Tibial nerve (tissue), 4 donors: ENCODE measurements at regions not wholly inside any gene's neighbourhood (a gene's known extent, or its start where the extent isn't known, plus 50 kb on each side); places are given as distances from the start of the nearest gene placed in this dataset.

Experiments
- DNase-seq, 2 donors: peaks; one replicate each; pipeline ENCODE4 v3.0.0-alpha.2; 2019; ENCODE audit warnings: low spot score in 2 of 2
- H3K27ac ChIP-seq, 4 donors: fragments of 200-600 bp; sonication (generic) in 3 of 4; one replicate each; pipeline ENCODE4 v1.5.1; 2017 to 2019; ENCODE audit warnings: mild to moderate bottlenecking in 1 of 4
- H3K27me3 ChIP-seq, 2 donors: fragments of 200-600 bp; sonication (generic) in 1 of 2; one replicate each; pipeline versions ENCODE4 v1.5.1 to v1.6.0; 2017 to 2019
- H3K36me3 ChIP-seq, 3 donors: fragments of 200-600 bp; sonication (generic); one replicate each; pipeline ENCODE4 v1.5.1; 2018 to 2019
- H3K4me1 ChIP-seq, 4 donors: fragments of 200-600 bp; sonication (generic) in 3 of 4; one replicate each; pipeline ENCODE4 v1.5.1; 2017 to 2019
- H3K4me3 ChIP-seq, 4 donors: fragments of 200-600 bp; sonication (generic) in 3 of 4; one replicate each; pipeline ENCODE4 v1.5.1; 2017 to 2019; ENCODE audit warnings: mild to moderate bottlenecking in 1 of 4, moderate library complexity in 1 of 4
- H3K9me3 ChIP-seq, 4 donors: fragments of 200-600 bp; sonication (generic) in 3 of 4; one replicate each; pipeline ENCODE4 v1.5.1; 2017 to 2019
- CTCF ChIP-seq, 5 experiments: fragments of 200-600 bp in 3 of 5; fragments of 450-650 bp in 2 of 5; sonication (generic) in 3 of 5; IDR thresholded peaks; one replicate each; pipeline ENCODE4 v1.5.1; 2016 to 2019; ENCODE audit warnings: antibody characterized with exemption in 5 of 5, mild to moderate bottlenecking in 3 of 5, moderate library complexity in 2 of 5
- EP300 ChIP-seq, 2 donors: sonication (generic); formaldehyde crosslinking; IDR thresholded peaks; one replicate each; pipeline ENCODE4 v1.6.1; 2017; ENCODE audit warnings: antibody characterized with exemption in 2 of 2, mild to moderate bottlenecking in 1 of 2
- POLR2A ChIP-seq, 2 donors: fragments of 450-650 bp; IDR thresholded peaks; one replicate each; pipeline ENCODE4 v1.6.1; 2017; ENCODE audit warnings: antibody characterized with exemption in 2 of 2, mild to moderate bottlenecking in 2 of 2, moderate library complexity in 2 of 2
- WGBS, 2 donors: methylation state at CpG; one replicate each; pipeline ENCODE4 v1.1.5; 2018; 5-methylcytosine and 5-hydroxymethylcytosine counted together

- no peaks in the 10 kb centered on the region for H3K9me3 ChIP-seq
- H3K4me3 ChIP-seq: no peak overlapping the region
- TF ChIP-seq POLR2A (IDR thresholded peaks at IDR 0.05): no peak
- TF ChIP-seq CTCF (IDR thresholded peaks at IDR 0.05): no peak
- no peak for TF ChIP-seq EP300 (IDR thresholded peaks at IDR 0.05)
- no peaks in the 10 kb centered on the region for H3K27me3 ChIP-seq
- no peak for DNase-seq
- WGBS, 2 donors: 87 to 100% methylated on average over 4 of the region's 4 CpGs
- H3K4me1 ChIP-seq: no peaks in the 10 kb centered on the region
- no peaks in the 10 kb centered on the region for H3K36me3 ChIP-seq
- no peak overlapping the region for H3K27ac ChIP-seq
These were observed 231.9 kb downstream of the TTC8 start for GRCh38 chr14:89056394-89056793.

- no peaks in the 10 kb centered on the region for H3K36me3 ChIP-seq
- no peak overlapping the region for H3K4me3 ChIP-seq
- H3K4me1 ChIP-seq: no peaks in the 10 kb centered on the region
- DNase-seq: no peak
- no peaks in the 10 kb centered on the region for H3K9me3 ChIP-seq
- H3K27ac ChIP-seq: no peak overlapping the region
- TF ChIP-seq EP300 (IDR thresholded peaks at IDR 0.05) (no peak), CTCF (IDR thresholded peaks at IDR 0.05) (no peak), POLR2A (IDR thresholded peaks at IDR 0.05) (no peak)
- no peaks in the 10 kb centered on the region for H3K27me3 ChIP-seq
- whole genome bisulfite sequencing, 2 donors: 85 to 87% methylated on average over 3 of the region's 3 CpGs
These were observed 234.2 kb downstream of the TTC8 start for GRCh38 chr14:89058697-89059096.

GRCh38 chr14:89060191-89060590 is 235.7 kb downstream of the TTC8 start:
- no peak overlapping the region for H3K4me3 ChIP-seq
- H3K36me3 ChIP-seq: no peaks in the 10 kb centered on the region
- TF ChIP-seq POLR2A (IDR thresholded peaks at IDR 0.05) (no peak), EP300 (IDR thresholded peaks at IDR 0.05) (no peak), CTCF (IDR thresholded peaks at IDR 0.05) (no peak)
- no peaks in the 10 kb centered on the region for H3K9me3 ChIP-seq
- H3K27me3 ChIP-seq: no peaks in the 10 kb centered on the region
- no peak overlapping the region for H3K27ac ChIP-seq
- H3K4me1 ChIP-seq: no peaks in the 10 kb centered on the region
- no peak for DNase-seq

GRCh38 chr14:89061696-89062095 is 237.2 kb downstream of the TTC8 start:
- H3K9me3 ChIP-seq: no peaks in the 10 kb centered on the region
- WGBS, 2 donors: 53 to 56% methylated on average over 1 of the region's 1 CpG
- no peak overlapping the region for H3K27ac ChIP-seq
- H3K4me3 ChIP-seq: no peak overlapping the region
- H3K4me1 ChIP-seq: no peaks in the 10 kb centered on the region
- H3K27me3 ChIP-seq: no peaks in the 10 kb centered on the region
- DNase-seq: no peak
- TF ChIP-seq CTCF (IDR thresholded peaks at IDR 0.05) (no peak), POLR2A (IDR thresholded peaks at IDR 0.05) (no peak), EP300 (IDR thresholded peaks at IDR 0.05) (no peak)
- no peaks in the 10 kb centered on the region for H3K36me3 ChIP-seq

- Histone ChIP-seq H3K27ac (no peak overlapping the region), H3K27me3 (no peaks in the 10 kb centered on the region), H3K36me3 (no peaks in the 10 kb centered on the region), H3K9me3 (peaks cover 0 to 6% (median 0%) of the 10 kb centered on the region in 4 donors), H3K4me3 (no peak overlapping the region), H3K4me1 (no peaks in the 10 kb centered on the region)
- no peak for DNase-seq
- no peak for TF ChIP-seq POLR2A (IDR thresholded peaks at IDR 0.05)
- 70 to 75% methylated on average over 2 of the region's 2 CpGs for WGBS, 2 donors
These were observed 241.4 kb downstream of the TTC8 start for GRCh38 chr14:89065879-89066278.

GRCh38 chr14:89067293-89067972 is 243.0 kb downstream of the TTC8 start:
- Histone ChIP-seq H3K36me3 (no peaks in the 10 kb centered on the region), H3K27me3 (no peaks in the 10 kb centered on the region), H3K9me3 (peaks cover 0 to 6% (median 0%) of the 10 kb centered on the region in 4 donors), H3K4me1 (no peaks in the 10 kb centered on the region), H3K4me3 (no peak overlapping the region), H3K27ac (no peak overlapping the region)
- no peak for DNase-seq
- TF ChIP-seq POLR2A (IDR thresholded peaks at IDR 0.05) (no peak), CTCF (IDR thresholded peaks at IDR 0.05) (no peak), EP300 (IDR thresholded peaks at IDR 0.05) (no peak)
- WGBS, 2 donors: 79 to 80% methylated on average over 12 of the region's 12 CpGs
